NOMO-1 treated with DMSO at 0.1 percent for 48 hours (cell line): ENCODE measurements at regions not wholly inside any gene's neighbourhood (a gene's known extent, or its start where the extent isn't known, plus 50 kb on each side); places are given as distances from the start of the nearest gene placed in this dataset.
"Not testable (repeated sequence)": the region's sequence is repeated elsewhere in the genome, so short reads cannot be mapped to it uniquely, and the experiment has no call there.

Experiments used
- DNase-seq: peaks from one replicate; lab custom pipeline; 2025; ENCODE audit not compliant: unreplicated experiment; lab: John Stamatoyannopoulos, UW

DNA sequence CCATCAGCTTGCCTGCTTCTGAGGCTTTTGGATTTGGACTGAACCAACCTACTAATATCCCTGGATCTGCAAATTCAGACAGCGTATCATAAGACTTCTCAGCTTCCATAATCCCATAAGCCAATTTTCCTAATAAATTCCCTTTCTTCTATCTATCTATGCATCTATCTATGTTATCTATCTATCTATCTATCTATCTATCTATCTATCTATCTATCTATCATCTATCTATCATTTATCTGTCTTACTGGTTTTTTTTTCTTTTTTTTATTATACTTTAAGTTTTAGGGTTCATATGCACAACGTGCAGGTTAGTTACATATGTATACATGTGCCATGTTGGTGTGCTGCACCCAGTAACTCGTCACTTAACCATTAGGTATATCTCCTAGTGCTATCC lies 2045.4 kb upstream of the CDH6 start:
- no peak for DNase-seq

DNA sequence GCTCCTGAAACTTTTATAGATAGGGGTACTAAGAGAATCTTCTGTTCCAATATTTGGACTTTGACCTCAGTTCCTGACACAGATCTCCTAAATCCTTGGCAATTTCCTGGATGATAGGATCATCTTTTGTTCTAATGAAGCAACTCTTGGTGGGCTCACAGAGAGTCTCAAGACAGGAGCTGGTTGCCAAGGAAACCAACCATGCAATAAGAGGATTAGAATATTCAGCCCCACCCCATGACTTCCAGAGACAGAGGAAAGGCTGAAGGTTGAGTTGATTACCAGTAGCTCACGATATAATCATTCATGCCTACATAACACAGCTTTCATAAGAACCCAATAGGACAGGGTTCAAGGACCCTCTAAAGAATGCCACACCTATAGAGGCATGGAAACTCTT lies 2050.2 kb upstream of the CDH6 start:
- no peak for DNase-seq

DNA sequence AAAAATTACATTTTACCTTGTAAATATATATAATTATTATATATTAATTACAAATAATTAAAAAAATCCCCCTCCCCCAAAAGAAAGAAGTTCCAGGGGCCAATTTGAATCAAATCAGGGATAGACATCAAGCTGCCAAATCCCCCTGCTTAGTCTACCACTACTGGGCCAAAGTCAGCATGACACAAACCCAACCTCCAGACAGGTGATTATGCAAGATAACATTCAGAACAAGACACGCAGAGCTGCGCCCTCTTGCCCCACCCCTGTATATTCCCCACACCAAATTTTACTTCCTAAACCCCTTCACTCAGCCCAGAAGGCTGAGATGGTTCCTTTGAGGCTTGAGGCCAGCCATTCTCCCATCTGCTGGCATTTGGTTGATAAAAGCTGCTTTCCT lies 2059.1 kb upstream of the CDH6 start:
- no peak for DNase-seq

DNA sequence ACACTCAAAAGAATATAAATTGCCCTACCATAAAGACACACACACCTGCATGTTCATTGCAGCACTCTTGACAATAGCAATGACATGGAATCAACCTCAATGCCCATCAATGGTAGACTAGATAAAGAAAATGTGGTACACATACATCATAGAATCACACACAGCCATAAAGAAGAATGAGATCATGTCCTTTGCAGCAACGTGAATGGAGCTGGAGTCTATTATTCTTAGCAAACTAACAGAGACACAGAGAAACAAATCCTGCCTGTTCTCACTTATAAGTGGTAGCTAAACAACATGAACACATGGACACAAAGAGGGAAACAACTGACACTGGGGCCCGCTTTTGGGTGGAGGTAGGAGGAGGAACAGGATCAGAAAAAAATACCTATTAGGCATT lies 2062.2 kb upstream of the CDH6 start:
- no peak for DNase-seq

DNA sequence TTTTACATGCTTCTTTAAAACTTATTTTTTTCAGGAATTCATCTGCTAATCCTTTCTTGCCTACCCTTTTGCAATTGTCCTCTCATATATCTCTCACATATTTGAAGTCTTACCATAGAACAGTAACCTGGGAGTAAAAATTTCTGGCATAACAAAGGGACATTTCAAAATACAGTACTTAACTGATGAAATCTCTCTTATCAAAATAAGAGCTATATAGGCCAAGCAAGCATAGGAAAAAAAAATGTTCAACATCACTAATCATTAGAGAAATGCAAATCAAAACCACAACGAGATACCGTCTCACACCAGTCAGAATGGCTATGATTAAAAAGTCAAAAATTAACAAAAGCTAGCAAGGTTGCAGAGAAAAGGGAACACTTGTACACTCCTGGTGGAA lies 2062.7 kb upstream of the CDH6 start:
- no peak for DNase-seq

DNA sequence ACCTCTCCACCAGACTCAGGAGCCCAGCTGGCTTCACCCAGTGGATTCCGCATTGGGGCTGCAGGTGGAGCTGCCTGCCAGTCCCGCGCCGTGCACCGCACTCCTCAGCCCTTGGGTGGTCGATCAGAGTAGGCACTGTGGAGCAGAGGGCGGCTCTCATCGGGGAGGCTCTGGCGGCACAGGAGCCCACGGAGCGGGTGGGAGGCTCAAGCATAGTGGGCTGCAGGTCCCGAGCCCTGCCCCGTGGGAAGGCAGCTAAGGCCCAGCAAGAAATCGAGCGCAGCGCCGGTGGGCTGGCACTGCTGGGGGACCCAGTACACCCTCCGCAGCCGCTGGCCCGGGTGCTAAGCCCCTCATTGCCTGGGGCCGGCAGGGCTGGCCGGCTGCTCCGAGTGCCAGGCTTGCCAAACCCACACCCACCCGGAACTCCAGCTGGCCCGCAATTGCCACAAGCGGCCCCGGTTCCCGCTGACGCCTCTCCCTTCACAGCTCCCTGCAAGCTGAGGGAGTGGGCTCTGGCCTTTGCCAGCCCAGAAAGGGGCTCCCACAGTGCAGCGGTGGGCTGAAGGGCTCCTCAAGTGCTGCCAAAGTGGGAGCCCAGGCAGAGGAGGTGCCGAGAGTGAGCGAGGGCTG lies 2065.8 kb upstream of the CDH6 start:
- not testable (repeated sequence) for DNase-seq

DNA sequence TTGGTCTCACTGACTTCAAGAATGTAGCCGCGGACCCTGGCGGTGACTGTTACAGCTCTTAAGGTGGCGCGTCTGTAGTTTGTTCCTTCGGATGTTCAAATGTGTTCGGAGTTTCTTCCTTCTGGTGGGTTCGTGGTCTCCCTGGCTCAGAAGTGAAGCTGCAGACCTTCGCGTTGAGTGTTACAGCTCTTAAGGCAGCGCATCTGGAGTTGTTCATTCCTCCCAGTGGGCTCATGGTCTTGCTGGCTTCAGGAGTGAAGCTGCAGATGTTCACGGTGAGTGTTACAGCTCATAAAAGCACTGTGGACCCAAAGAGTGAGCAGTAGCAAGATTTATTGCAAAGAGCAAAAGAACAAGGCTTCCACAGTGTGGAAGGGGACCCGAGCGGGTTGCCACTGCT lies 2067.0 kb upstream of the CDH6 start:
- not testable (repeated sequence) for DNase-seq

DNA sequence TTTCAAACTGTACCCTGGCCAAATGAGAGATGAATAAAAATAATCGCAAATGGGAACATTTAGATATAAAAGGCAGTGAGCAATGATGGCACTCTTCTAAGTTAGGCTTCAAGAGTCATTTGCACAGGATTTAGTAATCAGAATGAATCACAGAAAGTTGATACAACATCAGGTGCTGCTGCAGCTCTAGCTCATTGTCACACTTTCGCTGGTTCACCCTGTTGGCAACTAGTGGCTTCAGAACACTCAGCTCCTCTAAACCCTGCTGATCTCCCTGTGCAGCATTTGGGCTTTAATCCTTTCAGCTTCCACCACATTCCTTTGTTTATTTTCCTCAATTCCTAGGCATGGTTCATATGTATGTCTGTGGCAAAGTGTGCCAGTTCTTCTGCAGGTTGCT lies 2071.2 kb upstream of the CDH6 start:
- DNase-seq = no peak

DNA sequence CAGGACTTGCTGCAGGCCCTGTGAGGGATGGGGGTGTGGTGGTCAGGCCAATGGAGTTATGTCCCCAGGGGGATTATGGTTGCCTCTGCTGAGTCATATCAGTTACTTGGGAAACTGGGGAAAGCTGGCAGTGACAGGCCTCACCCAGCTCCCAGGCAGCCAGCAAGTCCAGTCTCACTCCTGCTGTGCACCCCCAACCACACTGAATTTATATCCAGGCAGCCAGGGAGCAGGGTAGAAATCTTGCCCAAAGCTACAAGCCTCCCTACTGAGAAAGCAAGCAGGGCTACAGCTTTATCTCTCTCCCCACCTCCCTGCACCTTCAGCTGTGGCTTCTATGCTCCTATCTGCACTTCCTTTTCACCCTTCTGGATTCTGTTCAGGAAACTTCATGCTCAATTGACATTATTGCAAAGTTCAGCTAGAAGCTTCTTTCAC lies 2076.0 kb upstream of the CDH9 start:
- no peak for DNase-seq

DNA sequence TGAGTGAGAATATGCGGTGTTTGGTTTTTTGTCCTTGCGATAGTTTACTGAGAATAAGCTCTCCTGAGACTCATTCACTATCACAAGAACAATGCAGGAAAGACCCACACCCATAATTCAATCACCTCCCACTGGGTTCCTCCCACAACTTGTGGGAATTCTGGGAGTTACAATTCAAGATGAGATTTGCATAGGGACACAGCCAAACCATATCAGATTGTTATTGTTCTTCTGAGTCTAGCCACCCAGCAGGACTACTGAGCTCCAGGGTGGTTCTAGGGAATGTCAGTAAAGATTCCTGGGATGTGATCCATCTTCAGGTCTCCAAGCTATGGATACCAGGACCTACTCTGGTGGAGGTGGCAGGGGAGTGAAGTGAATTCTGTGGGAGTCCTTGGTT lies 2075.1 kb upstream of the CDH9 start:
- no peak for DNase-seq

DNA sequence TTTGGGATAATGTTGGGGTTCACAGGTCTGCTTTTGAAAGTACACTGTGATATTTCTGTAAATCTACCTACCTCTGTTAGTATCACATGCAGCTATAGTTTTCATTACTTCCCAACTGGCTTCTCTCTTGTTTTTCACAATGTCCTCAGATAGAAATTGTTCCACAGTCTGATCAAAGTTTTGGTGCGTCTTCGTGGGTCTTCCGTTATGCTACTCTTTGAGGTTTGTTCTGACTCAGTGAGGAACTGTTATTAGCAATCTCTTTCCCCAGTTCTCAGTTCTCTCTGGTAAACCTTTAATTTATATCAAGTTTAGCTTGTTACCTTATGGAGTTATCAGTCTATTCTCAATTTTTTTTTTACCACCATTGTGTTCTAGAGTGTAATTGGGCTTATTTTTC lies 2061.2 kb upstream of the CDH9 start:
- peak; percentile 68 for DNase-seq

DNA sequence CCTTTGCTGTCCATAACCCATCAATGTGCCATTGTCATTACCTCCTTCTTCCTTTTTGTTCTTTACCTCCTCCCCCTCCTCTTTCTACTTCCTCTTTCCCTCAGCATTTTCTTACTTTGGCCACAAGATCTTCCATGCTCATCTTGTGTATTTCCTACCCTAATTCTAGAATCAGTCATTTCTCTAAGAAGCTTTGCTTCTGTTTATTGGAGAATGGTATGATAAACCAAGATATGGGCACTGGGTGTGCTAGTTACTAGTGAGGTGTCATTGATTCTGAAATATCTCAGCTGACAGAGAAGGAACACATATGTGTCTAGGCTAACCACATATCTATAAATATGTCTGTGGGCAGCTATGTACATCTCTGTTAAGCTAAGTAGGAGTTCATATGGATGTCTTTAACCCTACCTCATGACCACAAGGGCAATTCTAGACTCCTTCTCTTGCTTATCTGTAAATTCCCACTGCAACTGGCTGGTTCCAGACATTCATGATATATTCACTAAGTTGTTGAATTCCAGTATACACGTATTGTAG lies 2051.3 kb upstream of the CDH9 start:
- DNase-seq = peak; percentile 99

DNA sequence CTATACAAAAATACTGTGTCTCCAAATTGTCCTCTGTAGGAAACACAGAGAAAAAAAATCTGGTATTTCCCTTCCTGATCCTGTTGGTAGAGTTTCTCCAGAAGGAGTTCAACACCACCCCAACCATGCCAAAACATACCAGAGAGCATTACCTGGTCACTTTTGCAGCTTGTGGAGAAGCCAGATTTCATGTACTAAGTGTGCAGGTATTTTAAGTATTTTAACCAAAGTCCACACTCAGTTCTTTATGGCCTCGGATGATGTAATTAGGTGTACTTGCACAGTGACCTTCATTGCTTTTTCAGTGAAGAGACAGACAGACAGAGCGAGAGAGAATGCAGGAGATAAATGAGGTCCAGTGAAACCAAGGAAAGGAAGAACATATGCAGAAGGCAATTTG lies 2046.8 kb upstream of the CDH9 start:
- DNase-seq = no peak

DNA sequence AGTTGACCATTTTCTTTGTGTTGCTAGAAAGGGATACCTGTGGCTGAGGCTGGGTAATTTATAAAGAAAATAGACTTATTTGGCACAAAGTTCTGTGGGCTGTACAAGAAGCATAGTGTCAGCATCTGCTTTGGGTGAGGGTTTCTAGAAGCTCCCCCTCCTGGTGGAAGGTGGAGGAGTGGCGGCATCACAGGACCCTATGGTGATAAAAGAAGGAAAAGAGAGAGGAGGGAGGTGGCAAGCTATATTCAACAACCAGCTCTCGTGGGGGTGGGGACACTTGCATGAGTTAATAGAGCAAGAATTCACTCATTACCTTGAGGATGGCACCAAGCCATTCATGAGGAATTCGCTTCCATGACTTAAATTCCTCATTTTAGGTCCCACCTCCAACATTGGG lies 2041.4 kb upstream of the CDH9 start:
- no peak for DNase-seq

DNA sequence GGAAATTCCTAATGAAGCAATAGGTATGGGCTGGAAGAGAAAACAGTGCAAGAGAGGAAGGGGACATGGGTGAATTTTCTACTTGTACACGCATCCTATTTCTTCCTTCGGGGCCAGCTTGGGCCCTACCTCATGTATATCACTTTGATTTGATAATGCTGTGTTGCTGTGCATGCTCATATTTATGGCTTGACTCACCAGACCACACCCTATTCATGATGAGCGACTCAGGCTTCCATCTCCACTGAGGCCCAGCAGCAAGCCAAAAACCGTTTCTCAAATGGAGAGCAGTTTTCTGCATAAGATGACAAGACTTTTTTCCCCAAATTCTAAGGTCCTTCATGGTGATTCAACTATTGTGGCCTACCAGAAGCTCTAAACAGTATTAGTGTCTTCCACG lies 2039.1 kb upstream of the CDH9 start:
- no peak for DNase-seq

DNA sequence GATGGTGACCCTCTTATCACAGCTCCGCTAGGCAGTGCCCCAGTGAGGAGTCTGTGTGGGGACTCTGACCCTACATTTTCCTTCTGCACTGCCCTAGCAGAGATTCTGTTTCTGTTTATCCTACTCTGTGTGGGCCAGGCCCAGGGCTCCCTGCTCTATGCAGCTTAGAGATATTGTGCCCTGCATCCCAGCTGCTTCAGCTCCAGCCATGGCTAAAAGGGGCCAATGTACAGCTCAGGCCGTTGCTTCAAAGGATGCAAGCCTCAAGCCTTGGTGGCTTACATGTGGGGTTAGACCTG lies 2030.7 kb upstream of the CDH9 start:
- DNase-seq = no peak

DNA sequence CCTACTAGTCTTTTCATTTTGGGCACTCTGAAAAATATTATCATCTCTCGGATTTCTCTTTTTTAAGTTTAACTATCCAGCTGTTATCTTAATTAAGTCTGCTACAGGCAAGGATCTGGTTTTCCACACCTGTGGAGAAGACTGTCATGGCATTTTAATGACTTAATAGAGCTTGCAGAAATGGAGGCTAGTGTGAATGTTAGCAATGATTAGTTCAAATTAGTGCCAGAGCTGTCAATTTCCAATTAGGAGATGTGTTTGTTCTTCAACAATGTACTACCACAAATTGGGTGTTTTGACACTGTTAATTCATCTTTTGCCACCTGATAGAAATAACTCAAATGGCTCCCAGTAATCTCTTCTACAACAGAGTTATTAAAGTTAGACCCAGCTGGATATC lies 2023.0 kb upstream of the CDH9 start:
- DNase-seq = no peak

DNA sequence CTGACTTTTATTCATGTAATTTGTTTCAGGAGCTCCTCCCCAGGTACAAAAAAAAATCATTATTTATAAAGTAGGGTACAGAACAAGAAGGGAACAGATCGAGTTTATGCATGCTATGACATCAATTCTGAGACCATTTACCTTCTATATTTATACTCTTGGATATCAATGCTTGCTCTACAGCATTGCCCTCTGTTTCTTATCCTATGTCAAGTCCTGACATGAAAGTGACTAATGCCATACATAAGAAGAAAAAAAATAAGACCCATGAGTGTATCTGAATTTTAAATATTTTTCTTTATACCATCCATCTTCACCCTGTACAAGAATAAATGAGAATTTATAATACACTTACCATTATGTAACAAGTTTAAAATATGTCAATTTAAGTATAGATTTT lies 2016.3 kb upstream of the CDH9 start:
- DNase-seq = no peak

DNA sequence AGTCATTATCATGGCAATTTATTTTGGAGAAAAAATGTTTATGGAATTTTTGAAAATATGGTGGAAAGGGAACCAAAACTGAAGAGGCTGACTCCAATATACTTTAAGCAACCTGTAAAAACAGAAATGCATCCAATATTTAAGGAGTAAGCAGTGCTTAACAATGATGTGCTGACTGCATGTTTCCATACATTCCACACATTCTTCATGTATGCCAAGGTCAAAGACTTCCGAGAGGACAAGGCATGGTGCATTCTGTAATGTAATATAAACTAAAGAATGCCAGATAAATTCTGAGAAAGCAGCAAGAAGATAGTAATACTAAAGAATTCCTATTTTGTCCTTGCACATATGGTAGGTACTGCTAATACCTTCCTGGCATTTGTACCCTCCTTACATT lies 2015.9 kb upstream of the CDH9 start:
- no peak for DNase-seq

DNA sequence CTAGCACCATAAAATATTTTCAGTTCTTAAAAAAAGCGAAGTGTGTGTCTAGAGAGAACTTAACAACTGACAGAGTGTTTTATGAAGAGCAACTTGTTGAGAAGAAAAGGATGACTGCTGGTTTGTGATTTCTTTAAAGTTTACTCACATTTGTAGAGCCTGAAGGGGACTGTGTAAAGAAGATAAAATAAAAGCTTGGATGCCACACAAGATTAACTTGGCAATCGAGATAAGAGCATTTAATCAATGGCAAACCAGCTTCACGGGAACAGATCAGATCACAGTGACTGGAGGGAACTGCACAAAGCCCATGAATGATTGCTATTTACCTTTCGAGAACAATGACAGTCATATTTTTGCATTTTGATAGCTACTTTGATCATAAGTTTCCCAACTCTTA lies 2013.1 kb upstream of the CDH9 start:
- no peak for DNase-seq

DNA sequence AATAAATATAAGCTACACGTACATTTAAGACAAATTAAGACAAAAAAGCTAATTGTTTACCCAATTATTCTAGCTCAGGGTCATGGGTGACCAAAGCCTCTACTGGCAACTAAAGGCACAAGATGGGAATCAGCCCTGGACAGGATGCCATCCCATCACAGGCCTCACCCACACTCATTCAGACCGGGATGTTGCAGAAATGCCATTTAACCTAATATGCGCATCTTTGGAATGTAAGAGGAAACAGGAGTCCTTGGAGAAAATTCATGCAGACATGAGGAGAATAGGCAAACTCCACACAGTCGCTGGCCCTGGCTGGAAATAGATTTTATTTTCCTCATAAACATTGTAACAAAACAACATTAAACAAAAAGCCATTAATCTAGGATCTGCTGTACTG lies 2003.8 kb upstream of the CDH9 start:
- no peak for DNase-seq

DNA sequence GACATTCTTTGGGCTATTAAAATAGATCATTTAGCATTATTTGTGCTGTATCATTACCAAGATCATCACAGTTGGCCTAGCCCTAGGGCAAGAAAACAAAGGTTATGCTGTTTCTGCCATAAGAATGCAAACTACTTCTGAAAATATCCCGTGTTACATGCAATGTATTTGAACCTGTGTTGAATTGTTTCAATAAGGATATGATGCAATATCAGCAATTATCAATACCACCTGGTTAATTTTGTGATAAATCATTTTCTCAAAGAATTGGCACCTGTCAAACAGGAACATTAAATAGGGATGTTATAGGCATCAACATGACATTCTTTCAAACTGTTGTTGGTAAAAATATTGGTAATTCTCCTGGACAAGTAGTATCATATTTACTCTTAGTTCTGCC lies 2002.0 kb upstream of the CDH9 start:
- DNase-seq = no peak

DNA sequence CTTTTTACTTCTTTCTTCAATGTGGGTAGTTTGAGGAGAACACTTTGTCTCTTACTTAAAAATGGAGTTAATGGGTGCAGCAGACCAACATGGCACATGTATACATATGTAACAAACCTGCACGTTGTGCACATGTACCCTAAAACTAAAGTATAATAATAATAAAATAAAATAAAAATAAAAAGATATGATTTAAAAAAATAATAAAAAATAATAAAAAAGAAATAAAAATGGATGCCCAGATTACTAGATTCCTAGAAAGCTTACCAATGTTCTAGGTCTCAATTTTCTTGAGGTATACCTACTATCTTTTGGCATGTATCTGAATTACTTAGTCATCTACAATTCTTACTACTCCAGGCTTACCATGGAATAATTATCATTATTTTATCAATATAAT lies 2001.6 kb upstream of the CDH9 start:
- DNase-seq = no peak

DNA sequence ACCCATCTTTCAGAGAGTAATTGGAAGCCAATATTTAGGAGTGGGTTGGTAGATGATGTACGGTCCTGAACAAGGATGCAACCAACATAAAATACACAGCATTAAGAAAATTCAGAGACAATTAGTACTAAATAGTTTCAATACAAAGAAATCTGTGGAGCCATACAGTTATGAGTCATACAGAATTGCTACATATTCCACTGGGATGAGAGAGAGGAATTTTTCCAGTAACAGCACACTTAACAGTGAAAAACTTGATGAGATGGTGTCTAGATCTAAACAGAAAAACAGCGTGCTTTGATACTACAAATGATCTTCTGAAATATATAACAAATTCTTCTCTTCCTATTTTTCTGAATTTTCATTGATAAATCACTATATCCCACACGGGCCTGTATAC lies 1999.3 kb upstream of the CDH9 start:
- no peak for DNase-seq
